GM19395 (cell line): ENCODE measurements at regions not wholly inside any gene's neighbourhood (a gene's known extent, or its start where the extent isn't known, plus 50 kb on each side); places are given as distances from the start of the nearest gene placed in this dataset.
"Not testable (repeated sequence)": the region's sequence is repeated elsewhere in the genome, so short reads cannot be mapped to it uniquely, and the experiment has no call there.

ENCODE experiments used
- ATAC-seq: cut with Tn5 transposase; IDR thresholded peaks from one replicate; pipeline ENCODE4 v1.9.1; 2021; ENCODE audit warnings: mild to moderate bottlenecking, moderate library complexity; ENCODE audit not compliant: unreplicated experiment

DNA sequence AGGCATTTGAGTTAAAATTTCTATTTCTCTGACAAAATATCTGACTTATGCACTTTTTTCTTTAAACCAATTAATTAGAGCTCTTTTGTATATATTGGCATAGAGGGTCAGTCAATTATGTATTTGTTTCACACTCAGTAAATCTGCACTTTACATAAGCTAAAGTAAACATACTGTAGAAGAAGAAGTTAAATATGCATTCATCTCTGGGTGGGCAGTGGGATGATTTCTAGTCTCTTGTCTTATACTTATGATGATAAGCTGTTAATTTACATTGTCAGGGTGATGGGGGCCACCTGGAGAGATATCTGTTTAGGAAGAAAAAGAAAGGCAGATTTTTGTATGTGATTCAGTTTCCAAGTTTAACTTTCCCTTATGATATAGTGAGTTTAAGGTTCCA, 330.8 kb downstream of the IPO8 start:
- no peak for ATAC-seq

- ATAC-seq, result no peak
Observed at GRCh38 chr12:30361145-30361544, 334.5 kb downstream of the IPO8 start.

DNA sequence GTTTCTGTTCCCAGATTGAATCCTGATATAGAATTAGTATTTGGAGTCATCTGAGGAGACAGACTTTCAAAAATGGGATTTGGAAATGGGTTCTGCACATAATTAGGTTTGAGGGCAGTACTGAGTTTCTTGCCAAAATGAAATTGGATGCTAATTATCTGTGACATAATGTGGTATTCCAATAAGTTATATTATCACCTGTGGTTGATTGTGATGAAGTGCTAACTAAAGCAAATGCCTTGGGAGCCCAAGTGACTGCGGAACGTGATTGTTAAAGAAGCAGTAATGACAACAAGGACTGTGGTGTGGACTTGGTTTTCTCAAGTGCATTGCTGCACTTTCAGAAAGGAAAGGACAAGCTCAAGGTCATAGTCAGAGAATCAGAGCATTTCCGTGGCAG, 337.0 kb downstream of the IPO8 start:
- no peak for ATAC-seq

DNA sequence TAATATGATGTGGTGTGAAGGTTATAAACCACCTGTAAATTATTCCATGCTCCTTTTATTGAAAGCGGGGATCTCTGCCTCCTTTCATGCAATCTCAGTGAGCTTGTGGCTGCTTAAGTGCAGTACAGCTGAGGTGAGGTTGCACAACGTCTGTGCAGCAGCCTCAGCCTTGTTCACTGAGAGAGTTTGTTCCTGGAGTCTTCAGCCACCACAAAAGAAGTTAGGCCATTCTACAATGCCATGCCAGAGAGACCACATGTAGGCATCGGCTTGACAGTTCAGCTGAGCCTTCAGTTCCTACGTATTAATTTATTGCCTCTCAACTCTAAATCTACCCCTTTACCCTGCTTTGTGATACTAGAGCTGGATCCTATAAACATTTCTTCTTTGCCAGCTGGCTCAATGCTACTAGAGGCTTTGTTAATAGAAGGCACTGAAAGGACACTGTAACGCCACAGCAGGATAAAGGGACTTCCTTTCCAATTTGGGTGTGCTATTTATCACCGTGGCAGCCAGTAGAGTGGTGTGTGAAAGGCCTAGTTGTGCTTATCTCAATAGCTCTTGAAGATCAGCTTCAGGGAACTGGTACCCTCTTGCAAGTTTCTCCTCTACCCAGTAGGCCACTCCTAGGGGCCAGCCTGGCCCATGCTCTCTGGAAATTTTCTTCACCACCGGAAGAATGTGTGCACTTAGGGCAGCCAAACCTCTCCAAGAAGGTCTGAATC, 337.7 kb downstream of the IPO8 start:
- no peak for ATAC-seq

DNA sequence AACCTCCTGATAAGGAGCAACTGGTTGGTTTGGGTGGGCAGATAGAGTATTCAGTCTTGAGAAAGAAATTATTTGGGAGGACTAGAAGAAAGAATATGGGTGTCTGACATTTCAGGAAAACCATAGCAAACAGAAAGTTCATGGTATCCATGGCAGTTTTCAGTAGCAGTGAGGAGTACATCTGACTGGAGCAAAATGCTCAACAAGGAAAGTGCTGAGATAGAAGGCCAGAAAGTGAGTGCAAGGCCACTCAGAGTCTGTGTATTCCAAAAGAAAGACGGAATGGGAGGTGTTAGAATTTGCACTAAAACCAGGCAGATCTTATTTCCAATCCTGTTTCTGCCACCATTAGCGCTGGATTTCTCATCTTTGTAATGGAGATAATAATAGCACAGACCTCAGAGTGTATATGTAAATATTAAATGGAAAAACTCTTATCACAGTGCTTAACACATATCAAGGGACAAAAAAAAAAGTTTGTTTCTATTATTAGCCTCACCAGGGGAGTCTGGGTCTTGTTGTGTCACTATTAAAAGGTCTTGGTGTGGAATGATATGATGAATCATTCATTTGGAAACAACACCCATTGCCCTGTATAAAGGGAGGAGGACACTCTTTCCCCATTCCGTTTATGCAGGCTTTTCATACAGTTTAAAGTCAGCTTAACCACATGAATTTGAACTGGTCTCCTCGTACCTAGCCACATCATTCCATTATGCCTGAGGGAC, 349.8 kb downstream of the IPO8 start:
- no peak for ATAC-seq

- ATAC-seq, result no peak
Observed at GRCh38 chr12:30330565-30330964, 365.1 kb downstream of the IPO8 start.

DNA sequence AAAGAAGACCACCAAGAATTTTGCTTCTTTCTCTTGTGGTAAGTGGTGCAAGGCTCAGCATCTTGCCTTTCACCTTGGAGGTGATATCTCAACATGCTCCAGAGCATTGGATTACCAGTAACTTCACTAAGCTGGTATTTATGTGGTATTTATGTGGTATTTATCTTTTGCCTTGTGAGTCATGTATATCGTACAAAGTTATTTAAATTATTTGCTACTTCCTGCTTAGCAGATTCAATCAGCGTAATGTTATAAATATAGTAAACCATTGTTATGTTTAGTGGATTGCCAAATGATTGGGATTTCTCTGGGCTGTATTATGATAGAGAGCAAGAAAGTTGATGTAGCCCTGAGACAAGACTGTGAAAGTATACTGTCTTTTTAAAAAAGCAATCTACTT, 366.4 kb downstream of the IPO8 start:
- ATAC-seq, result no peak

GRCh38 chr12:30323008-30323407, 372.7 kb downstream of the IPO8 start:
- no peak for ATAC-seq

- no peak for ATAC-seq
Observed at GRCh38 chr12:30320561-30320960, 375.1 kb downstream of the IPO8 start.

GRCh38 chr12:30314506-30315100, 381.1 kb downstream of the IPO8 start:
- ATAC-seq, result no peak

- no peak for ATAC-seq
Observed at GRCh38 chr12:30308010-30308717, 387.5 kb downstream of the IPO8 start.

DNA sequence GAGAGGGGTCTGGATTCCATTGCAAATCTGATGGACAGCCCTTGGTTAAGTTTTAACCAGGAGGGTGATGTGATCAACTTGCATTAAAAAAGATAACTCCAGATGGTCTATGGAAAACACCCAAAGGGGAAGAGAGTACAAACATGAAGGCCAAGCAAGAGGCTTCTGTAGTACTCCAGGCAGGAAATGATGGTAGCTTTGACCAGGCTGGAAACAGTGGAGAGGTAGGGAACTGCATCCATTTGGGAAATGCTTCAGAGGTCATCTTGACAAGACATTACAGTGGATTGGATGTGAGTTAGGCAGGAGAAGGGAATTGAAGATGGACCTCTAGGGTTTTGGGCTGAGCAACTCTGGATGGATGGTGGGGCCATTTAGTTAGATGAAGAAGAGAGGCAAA, 391.1 kb downstream of the IPO8 start:
- no peak for ATAC-seq

- no peak for ATAC-seq
Observed at GRCh38 chr12:30301291-30301690, 394.4 kb downstream of the IPO8 start.

DNA sequence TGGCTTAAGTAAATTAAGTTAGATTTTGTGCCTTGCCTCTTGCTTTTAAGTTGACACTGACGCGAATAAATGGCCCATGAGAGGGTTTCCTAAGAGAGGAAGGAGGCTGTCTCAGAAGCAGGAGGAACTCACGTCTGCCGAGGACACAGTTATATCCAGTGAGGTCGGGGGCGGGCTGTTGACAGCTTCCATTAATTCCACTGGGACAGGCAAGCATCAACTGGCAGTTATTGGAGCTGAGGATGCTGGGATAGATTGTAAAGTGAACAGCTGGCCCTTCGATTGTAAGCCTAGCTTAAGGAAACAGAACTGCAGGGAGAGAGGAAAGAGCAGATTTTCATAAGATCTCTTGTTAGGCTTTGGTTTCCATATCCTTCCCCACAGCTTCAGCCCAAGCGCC, 399.2 kb downstream of the IPO8 start:
- ATAC-seq, result no peak

DNA sequence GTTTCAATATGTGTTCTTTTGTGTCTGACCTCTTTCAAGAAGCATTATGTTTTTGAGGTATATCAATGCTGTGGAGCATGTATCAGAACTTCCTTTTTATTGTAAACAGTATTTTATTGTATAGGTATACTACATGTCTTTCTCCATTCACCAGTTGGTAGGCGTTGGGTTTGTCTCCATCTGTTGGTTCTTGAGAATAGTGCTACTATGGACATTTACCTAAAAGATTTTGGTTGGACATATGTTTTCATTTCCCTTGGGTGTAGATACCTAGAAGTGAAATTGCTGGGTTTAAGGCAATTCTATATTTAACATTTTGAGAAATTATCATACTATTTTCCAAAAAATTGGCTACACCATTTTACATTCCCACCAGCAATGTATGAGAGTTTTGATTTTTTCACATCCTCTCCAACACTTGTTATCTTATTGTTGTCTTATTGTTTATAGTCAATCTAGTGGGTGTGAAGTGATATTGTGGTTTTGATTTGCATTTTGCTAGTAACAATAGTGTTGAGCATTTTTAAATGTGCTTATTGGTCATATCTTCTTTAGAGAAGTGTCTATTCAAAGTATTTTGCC, 409.2 kb downstream of the IPO8 start:
- ATAC-seq, result peak; percentile 56

- ATAC-seq, result no peak
Observed at GRCh38 chr12:30278401-30278800, 417.3 kb downstream of the IPO8 start.

GRCh38 chr12:30272515-30272914, 423.2 kb downstream of the IPO8 start:
- not testable (repeated sequence) for ATAC-seq

DNA sequence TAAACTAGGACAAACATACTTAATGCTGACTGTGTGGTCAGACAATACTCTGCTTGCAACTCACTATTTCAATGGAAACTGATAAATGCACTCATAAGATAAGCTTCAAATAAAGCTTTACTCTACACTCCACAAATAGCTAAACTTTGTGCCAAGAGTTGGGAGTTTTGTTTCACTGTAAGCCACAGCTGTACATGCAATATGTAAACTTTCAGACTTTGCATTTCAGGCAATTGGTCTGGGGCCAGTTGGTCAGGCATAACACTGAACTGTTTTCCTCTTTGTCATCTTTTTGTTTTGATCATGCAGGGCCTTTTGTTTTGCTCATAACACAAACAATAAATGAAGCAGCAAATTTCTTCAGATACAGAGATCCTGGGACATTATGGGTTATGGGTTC, 426.2 kb downstream of the IPO8 start:
- no peak for ATAC-seq

GRCh38 chr12:30268041-30268440, 427.6 kb downstream of the IPO8 start:
- ATAC-seq, result no peak

DNA sequence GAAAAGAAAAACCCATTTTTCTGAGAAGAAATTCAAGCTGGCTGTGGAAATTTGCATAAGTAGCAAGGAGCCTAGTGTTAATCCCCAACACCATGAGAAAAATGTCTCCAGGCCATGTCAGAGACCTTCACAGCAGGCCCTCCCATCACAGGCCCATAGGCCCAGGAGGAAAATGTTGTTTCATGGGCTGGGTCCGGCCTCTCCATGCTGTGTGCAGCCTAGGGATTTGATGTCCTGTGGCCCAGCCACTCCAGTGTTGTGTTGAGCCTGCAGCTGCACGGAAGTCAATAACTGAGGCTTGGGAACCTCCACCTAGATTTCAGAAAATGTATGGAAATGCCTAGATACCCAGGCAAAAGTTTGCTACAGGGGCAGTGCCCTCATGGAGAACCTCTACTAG, 432.2 kb downstream of the IPO8 start:
- ATAC-seq, result no peak

DNA sequence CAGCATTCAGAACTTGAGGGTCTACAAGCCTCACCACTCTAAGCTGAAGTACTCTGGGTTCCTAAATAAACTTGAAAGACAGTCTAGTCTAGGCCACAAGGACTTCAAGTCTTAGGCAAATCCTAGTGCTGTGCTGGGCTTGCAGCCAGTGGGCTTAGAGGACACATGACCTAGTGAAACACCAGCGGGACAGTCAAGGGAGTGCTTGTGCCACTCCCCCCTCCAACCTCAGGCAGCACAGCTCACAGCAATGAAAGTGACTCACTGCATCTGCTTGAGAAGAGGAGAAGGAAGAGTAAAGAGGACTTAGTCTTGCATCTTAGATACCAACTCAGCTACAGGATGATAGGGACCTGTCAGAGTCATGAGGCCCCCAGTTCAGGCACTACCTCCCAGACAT, 438.1 kb downstream of the IPO8 start:
- no peak for ATAC-seq
